Activated naive CD8-positive, alpha-beta T cell treated with anti-CD3 and anti-CD28 coated beads, Interleukin-2, amount 50 U/mL, for 24 hours (primary cell): ENCODE measurements at regions not wholly inside any gene's neighbourhood (a gene's known extent, or its start where the extent isn't known, plus 50 kb on each side); places are given as distances from the start of the nearest gene placed in this dataset.

ENCODE experiments used
- ATAC-seq: fragments of 150-1000 bp; cut with Tn5 transposase; one replicate; pipeline ENCODE4 v1.10.0; 2021
- DNase-seq: peaks from one replicate; pipeline ENCODE4 v3.0.0; 2021
- H3K27ac Mint-ChIP-seq: one replicate; pipeline ENCODE4 v1.8.0; 2021; ENCODE audit warnings: mild to moderate bottlenecking, mixed read lengths
- H3K27me3 Mint-ChIP-seq: one replicate; pipeline ENCODE4 v1.8.0; 2021; ENCODE audit warnings: mixed read lengths
- H3K36me3 Mint-ChIP-seq: one replicate; pipeline ENCODE4 v1.8.0; 2021; ENCODE audit warnings: low read depth, mixed read lengths
- H3K4me1 Mint-ChIP-seq: one replicate; pipeline ENCODE4 v1.8.0; 2021; ENCODE audit warnings: mixed read lengths
- H3K4me3 Mint-ChIP-seq: one replicate; pipeline ENCODE4 v1.8.0; 2021; ENCODE audit warnings: mild to moderate bottlenecking, moderate library complexity, mixed read lengths
- H3K9me3 Mint-ChIP-seq: one replicate; pipeline ENCODE4 v1.8.0; 2021; ENCODE audit warnings: mixed read lengths

DNA sequence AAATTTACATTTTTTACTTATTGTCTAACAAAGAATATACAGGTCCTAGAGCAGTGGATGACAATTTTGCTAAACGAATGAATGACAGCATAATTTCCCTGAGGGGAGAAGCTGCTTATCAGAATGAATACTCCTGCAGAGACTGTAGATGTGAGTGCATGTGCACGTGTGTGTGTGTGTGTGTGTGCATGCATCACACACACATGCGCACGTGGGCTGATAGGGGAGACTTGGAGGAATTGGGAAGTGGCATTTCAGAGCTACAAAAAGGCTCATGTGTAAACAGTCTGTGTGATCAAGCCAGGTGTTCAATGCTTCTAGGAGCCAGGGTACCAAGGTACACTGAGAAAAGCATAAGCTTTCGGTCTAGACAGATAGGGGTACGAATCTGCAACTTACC is 93.5 kb upstream of the SASH1 start:
- H3K4me1 Mint-ChIP-seq = no peaks in the 10 kb centered on the region
- H3K27me3 Mint-ChIP-seq = peaks cover 10% of the 10 kb centered on the region
- no peak overlapping the region for H3K4me3 Mint-ChIP-seq
- no peak overlapping the region for H3K27ac Mint-ChIP-seq
- ATAC-seq (no peak), DNase-seq (no peak)
- H3K9me3 Mint-ChIP-seq = no peaks in the 10 kb centered on the region
- no peaks in the 10 kb centered on the region for H3K36me3 Mint-ChIP-seq

GRCh38 chr6:148249679-148250375 is 92.8 kb upstream of the SASH1 start:
- no peaks in the 10 kb centered on the region for H3K4me1 Mint-ChIP-seq
- peaks cover 10% of the 10 kb centered on the region for H3K27me3 Mint-ChIP-seq
- no peak overlapping the region for H3K27ac Mint-ChIP-seq
- no peak overlapping the region for H3K4me3 Mint-ChIP-seq
- DNase-seq (no peak), ATAC-seq (no peak)
- no peaks in the 10 kb centered on the region for H3K9me3 Mint-ChIP-seq
- no peaks in the 10 kb centered on the region for H3K36me3 Mint-ChIP-seq

- DNase-seq = no peak
- no peak for ATAC-seq
- Mint-ChIP-seq H3K9me3 (no peaks in the 10 kb centered on the region), H3K27me3 (peaks cover 7% of the 10 kb centered on the region), H3K27ac (no peak overlapping the region), H3K4me1 (no peaks in the 10 kb centered on the region), H3K36me3 (no peaks in the 10 kb centered on the region), H3K4me3 (no peak overlapping the region)
Observed at GRCh38 chr6:148250975-148251685, 91.5 kb upstream of the SASH1 start.

GRCh38 chr6:148251891-148252290 is 90.7 kb upstream of the SASH1 start:
- H3K27me3 Mint-ChIP-seq = peaks cover 7% of the 10 kb centered on the region
- no peaks in the 10 kb centered on the region for H3K36me3 Mint-ChIP-seq
- no peak overlapping the region for H3K4me3 Mint-ChIP-seq
- H3K4me1 Mint-ChIP-seq = no peaks in the 10 kb centered on the region
- no peak for DNase-seq
- H3K9me3 Mint-ChIP-seq = no peaks in the 10 kb centered on the region
- ATAC-seq = no peak
- no peak overlapping the region for H3K27ac Mint-ChIP-seq

- H3K27ac Mint-ChIP-seq = no peak overlapping the region
Observed at GRCh38 chr6:148257810-148258209, 84.8 kb upstream of the SASH1 start.

GRCh38 chr6:148258868-148259267 is 83.8 kb upstream of the SASH1 start:
- peaks cover 15% of the 10 kb centered on the region for H3K27me3 Mint-ChIP-seq
- ATAC-seq (no peak), DNase-seq (no peak)
- H3K4me3 Mint-ChIP-seq = no peak overlapping the region
- H3K4me1 Mint-ChIP-seq = no peaks in the 10 kb centered on the region
- H3K36me3 Mint-ChIP-seq = no peaks in the 10 kb centered on the region
- H3K27ac Mint-ChIP-seq = no peak overlapping the region
- H3K9me3 Mint-ChIP-seq = no peaks in the 10 kb centered on the region

More at GRCh38 chr6:148257810-148258209, 84.8 kb upstream of the SASH1 start:
- Mint-ChIP-seq H3K27me3 (peaks cover 15% of the 10 kb centered on the region), H3K4me1 (no peaks in the 10 kb centered on the region), H3K36me3 (no peaks in the 10 kb centered on the region), H3K9me3 (no peaks in the 10 kb centered on the region), H3K4me3 (no peak overlapping the region)
- DNase-seq (no peak), ATAC-seq (no peak)

DNA sequence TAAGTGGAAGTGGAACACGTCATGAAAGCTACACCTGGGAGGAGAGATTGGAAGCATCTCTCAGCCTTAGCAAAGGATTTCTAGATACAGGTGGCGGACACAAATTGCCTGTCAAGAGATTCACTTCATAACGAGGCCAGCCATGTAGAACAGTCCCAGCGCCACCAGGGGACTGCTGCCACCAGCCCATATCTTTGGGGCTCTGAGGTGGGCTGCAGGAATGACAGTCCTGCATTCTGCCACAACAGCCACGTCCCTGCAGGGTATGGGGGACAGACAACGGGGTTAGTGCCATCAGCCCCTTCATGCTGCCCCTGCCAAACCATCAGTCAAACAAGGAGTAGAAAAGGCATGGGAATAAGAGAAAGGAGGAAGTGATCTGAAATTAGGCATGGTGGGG is 81.2 kb upstream of the SASH1 start:
- DNase-seq (no peak), ATAC-seq (no peak)
- no peaks in the 10 kb centered on the region for H3K36me3 Mint-ChIP-seq
- no peak overlapping the region for H3K27ac Mint-ChIP-seq
- no peaks in the 10 kb centered on the region for H3K9me3 Mint-ChIP-seq
- H3K27me3 Mint-ChIP-seq = peaks cover 24% of the 10 kb centered on the region
- H3K4me3 Mint-ChIP-seq = no peak overlapping the region
- H3K4me1 Mint-ChIP-seq = no peaks in the 10 kb centered on the region

GRCh38 chr6:148263010-148263409 is 79.6 kb upstream of the SASH1 start:
- DNase-seq (no peak), ATAC-seq (no peak)
- no peaks in the 10 kb centered on the region for H3K4me1 Mint-ChIP-seq
- H3K36me3 Mint-ChIP-seq = no peaks in the 10 kb centered on the region
- H3K27me3 Mint-ChIP-seq = peaks cover 24% of the 10 kb centered on the region
- H3K9me3 Mint-ChIP-seq = no peaks in the 10 kb centered on the region
- H3K4me3 Mint-ChIP-seq = no peak overlapping the region
- H3K27ac Mint-ChIP-seq = no peak overlapping the region

DNA sequence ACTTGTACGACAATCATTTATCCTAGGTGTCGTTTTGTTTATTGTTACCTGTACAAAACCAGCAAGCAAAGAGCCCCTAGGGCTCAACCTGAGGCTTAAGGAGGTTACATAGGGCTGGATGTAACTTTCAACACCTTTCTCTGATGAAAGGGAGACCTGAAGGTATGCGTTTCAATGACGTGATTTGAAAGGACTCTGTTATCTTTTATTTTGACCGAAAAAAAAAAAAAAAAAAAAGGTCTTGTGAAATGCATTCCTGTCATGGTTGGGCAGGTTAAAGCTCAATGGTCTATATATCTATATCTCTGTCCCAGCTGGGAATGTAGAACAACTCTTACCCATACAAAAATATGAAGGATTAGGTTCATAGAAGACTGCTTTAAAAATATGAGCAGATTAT is 78.7 kb upstream of the SASH1 start:
- ATAC-seq (no peak), DNase-seq (no peak)
- no peaks in the 10 kb centered on the region for H3K9me3 Mint-ChIP-seq
- peaks cover 22% of the 10 kb centered on the region for H3K27me3 Mint-ChIP-seq
- H3K36me3 Mint-ChIP-seq = no peaks in the 10 kb centered on the region
- H3K4me3 Mint-ChIP-seq = no peak overlapping the region
- no peak overlapping the region for H3K27ac Mint-ChIP-seq
- no peaks in the 10 kb centered on the region for H3K4me1 Mint-ChIP-seq

DNA sequence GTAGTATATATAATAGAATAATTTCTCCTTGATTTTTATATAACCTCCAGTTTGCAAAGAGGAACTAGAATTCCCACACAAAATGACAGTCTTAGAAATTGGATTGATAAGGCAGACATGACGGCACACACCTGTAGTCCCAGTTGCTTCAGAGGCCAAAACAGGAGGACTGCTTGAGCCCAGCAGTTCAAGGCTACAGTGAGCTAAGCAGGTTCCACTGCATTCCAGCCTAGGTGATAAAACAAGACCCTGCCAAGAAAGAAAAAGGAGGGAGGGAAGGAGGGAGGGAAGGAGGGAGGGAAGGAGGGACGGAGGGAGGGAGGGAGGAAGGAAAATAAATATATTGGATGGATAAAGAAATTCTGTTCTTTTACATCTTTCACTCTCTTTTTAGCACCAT is 77.6 kb upstream of the SASH1 start:
- no peaks in the 10 kb centered on the region for H3K9me3 Mint-ChIP-seq
- no peak for ATAC-seq
- no peaks in the 10 kb centered on the region for H3K4me1 Mint-ChIP-seq

DNA sequence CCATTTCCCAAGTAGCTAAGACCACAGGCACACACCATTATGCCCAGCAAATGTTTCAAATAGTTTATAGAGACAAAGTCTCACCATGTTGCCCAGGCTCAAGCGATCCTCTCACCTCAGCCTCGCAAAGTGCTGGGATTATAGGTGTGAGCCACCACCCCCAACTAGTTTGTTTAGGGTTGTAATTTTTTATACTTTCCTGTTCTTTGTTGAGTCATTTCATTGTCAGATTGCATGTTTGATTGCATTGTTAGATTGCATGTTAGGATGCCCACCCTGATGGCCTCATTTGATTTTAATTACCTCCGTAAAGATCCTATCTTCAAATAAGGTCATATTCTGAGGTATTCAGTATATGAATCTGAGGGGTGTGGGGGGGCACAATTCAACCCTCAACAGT is 73.3 kb upstream of the SASH1 start:
- no peak overlapping the region for H3K4me3 Mint-ChIP-seq
- no peak overlapping the region for H3K27ac Mint-ChIP-seq
- H3K27me3 Mint-ChIP-seq = peaks cover 5% of the 10 kb centered on the region
- DNase-seq (no peak), ATAC-seq (no peak)
- H3K9me3 Mint-ChIP-seq = no peaks in the 10 kb centered on the region
- no peaks in the 10 kb centered on the region for H3K36me3 Mint-ChIP-seq
- no peaks in the 10 kb centered on the region for H3K4me1 Mint-ChIP-seq

More for the DNA sequence above, 77.6 kb upstream of the SASH1 start:
- peaks cover 17% of the 10 kb centered on the region for H3K27me3 Mint-ChIP-seq
- no peak overlapping the region for H3K4me3 Mint-ChIP-seq
- no peak overlapping the region for H3K27ac Mint-ChIP-seq
- no peaks in the 10 kb centered on the region for H3K36me3 Mint-ChIP-seq
- no peak for DNase-seq

DNA sequence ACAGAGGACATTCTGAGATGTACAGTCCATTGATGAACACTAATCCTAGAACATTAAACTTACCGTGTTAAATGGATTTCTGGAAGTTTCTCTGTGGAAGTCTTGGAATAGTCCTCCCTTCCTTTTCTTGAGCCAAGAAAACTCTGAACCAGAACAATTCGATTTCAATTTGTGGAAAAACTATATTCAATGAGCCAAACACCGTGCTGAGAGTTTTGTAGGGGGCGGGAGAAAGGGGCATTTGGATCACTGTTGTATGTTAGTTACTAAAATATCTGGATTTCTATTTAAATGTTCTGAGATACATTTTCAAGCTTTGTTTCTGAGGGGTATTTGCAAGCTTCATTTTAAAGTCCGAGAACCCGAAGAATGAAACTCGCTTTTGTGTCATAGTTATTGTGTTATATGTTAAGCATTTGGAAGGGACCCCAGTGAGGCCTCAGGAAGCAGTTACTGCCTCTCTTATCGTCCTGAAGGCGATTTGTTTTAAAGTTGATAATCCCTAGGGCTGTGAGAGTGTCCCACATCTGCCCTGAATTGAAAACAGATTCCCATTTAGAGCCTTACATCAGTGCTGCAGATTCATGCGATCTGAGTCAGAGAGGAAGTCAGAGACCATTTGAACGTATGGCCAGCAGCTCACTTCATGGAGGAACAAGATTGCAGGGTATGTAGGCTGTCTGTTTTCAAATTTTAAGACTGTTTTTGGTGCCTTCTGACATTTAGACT is 70.8 kb upstream of the SASH1 start:
- no peak for DNase-seq
- H3K9me3 Mint-ChIP-seq = no peaks in the 10 kb centered on the region
- H3K27ac Mint-ChIP-seq = no peak overlapping the region
- H3K4me3 Mint-ChIP-seq = no peak overlapping the region
- ATAC-seq = no peak
- peaks cover 10% of the 10 kb centered on the region for H3K27me3 Mint-ChIP-seq
- H3K4me1 Mint-ChIP-seq = no peaks in the 10 kb centered on the region
- no peaks in the 10 kb centered on the region for H3K36me3 Mint-ChIP-seq

DNA sequence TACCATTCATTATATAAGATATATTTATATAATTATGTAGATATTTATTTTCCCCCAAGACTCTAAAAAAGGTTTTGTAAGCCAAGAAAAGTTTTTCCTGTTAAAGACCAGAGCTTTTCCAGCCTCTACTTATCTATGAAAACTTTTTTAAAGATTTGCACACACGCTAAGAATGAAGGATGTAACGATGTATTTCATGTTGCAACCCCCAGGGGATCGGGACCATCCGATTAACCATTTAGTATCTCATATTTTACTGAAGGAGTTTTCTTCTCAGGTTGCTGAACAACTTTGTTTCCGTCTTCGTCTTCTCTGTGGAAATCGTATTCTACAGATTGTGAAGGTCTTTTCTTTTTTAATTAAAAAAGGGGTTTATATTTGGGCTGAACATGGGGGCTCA is 70.0 kb upstream of the SASH1 start:
- no peak for DNase-seq
- Mint-ChIP-seq H3K27me3 (peaks cover 10% of the 10 kb centered on the region), H3K4me3 (no peak overlapping the region), H3K9me3 (no peaks in the 10 kb centered on the region), H3K4me1 (no peaks in the 10 kb centered on the region), H3K27ac (no peak overlapping the region), H3K36me3 (no peaks in the 10 kb centered on the region)
- ATAC-seq = no peak

GRCh38 chr6:148273962-148274752 is 68.5 kb upstream of the SASH1 start:
- ATAC-seq (no peak), DNase-seq (no peak)
- H3K36me3 Mint-ChIP-seq = no peaks in the 10 kb centered on the region
- H3K27ac Mint-ChIP-seq = no peak overlapping the region
- H3K4me3 Mint-ChIP-seq = no peak overlapping the region
- no peaks in the 10 kb centered on the region for H3K9me3 Mint-ChIP-seq
- peaks cover 10% of the 10 kb centered on the region for H3K27me3 Mint-ChIP-seq
- H3K4me1 Mint-ChIP-seq = no peaks in the 10 kb centered on the region
